Subcutaneous abdominal adipose tissue (tissue), 5 donors: ENCODE measurements at regions not wholly inside any gene's neighbourhood (a gene's known extent, or its start where the extent isn't known, plus 50 kb on each side); places are given as distances from the start of the nearest gene placed in this dataset.
A peak's percentile ranks its signal among the peaks of the same experiment; 100 is the strongest.

Experiments
- H3K27ac ChIP-seq: one replicate; pipeline ENCODE4 v1.7.0; 2013; ENCODE audit warnings: low read depth, mild to moderate bottlenecking, inconsistent platforms, low read length, moderate library complexity
- H3K27me3 ChIP-seq, 5 donors: one replicate each; pipeline ENCODE4 v1.7.0; 2013; ENCODE audit warnings: low read length in 5 of 5, inconsistent platforms in 1 of 5; ENCODE audit not compliant: control insufficient read depth in 5 of 5, insufficient read depth in 4 of 5
- H3K36me3 ChIP-seq, 5 donors: one replicate each; pipeline ENCODE4 v1.7.0; 2013; ENCODE audit warnings: low read length in 5 of 5; ENCODE audit not compliant: control insufficient read depth in 5 of 5, insufficient read depth in 5 of 5
- H3K4me1 ChIP-seq, 5 donors: one replicate each; pipeline ENCODE4 v1.7.0; 2013; ENCODE audit warnings: low read length in 5 of 5, mild to moderate bottlenecking in 3 of 5, moderate library complexity in 1 of 5; ENCODE audit not compliant: control insufficient read depth in 5 of 5, insufficient read depth in 5 of 5
- H3K4me3 ChIP-seq, 5 donors: one replicate each; pipeline ENCODE4 v1.7.0; 2013; ENCODE audit warnings: low read length in 5 of 5, low read depth in 1 of 5
- H3K9ac ChIP-seq, 5 donors: one replicate each; pipeline ENCODE4 v1.7.0; 2013; ENCODE audit warnings: low read length in 5 of 5, mild to moderate bottlenecking in 4 of 5, moderate library complexity in 3 of 5
- H3K9me3 ChIP-seq, 5 donors: one replicate each; pipeline ENCODE4 v1.7.0; 2013; ENCODE audit warnings: low read length in 5 of 5; ENCODE audit not compliant: control insufficient read depth in 5 of 5
- donor health status: healthy.
- donor health status: healthy.
- donor health status: healthy.
- donor health status: healthy.
- donor health status: healthy.

GRCh38 chr7:25763463-25763860, 388.5 kb upstream of the NFE2L3 start:
- Histone ChIP-seq H3K4me1 (no peaks in the 10 kb centered on the region), H3K36me3 (no peaks in the 10 kb centered on the region), H3K4me3 (no peak overlapping the region), H3K9ac (no peak overlapping the region), H3K27me3 (no peaks in the 10 kb centered on the region), H3K27ac (no peak overlapping the region), H3K9me3 (no peaks in the 10 kb centered on the region)

- peaks cover 0 to 4% (median under 1%) of the 10 kb centered on the region in 5 donors for H3K4me1 ChIP-seq
- H3K27me3 ChIP-seq = no peaks in the 10 kb centered on the region
- no peak overlapping the region for H3K27ac ChIP-seq
- H3K36me3 ChIP-seq = no peaks in the 10 kb centered on the region
- no peak overlapping the region for H3K9ac ChIP-seq
- no peak overlapping the region for H3K4me3 ChIP-seq
- H3K9me3 ChIP-seq = no peaks in the 10 kb centered on the region
Measured at GRCh38 chr7:25765110-25765655, 386.8 kb upstream of the NFE2L3 start.

- no peak overlapping the region for H3K27ac ChIP-seq
- H3K9me3 ChIP-seq = no peaks in the 10 kb centered on the region
- no peak overlapping the region for H3K9ac ChIP-seq
- H3K4me1 ChIP-seq = peaks cover 0 to 8% (median 5%) of the 10 kb centered on the region in 5 donors
- H3K36me3 ChIP-seq = no peaks in the 10 kb centered on the region
- H3K27me3 ChIP-seq = no peaks in the 10 kb centered on the region
- H3K4me3 ChIP-seq = no peak overlapping the region
Measured at GRCh38 chr7:25770235-25770634, 381.8 kb upstream of the NFE2L3 start.

GRCh38 chr7:25770670-25771069, 381.3 kb upstream of the NFE2L3 start:
- Histone ChIP-seq H3K36me3 (no peaks in the 10 kb centered on the region), H3K4me1 (peaks cover 0 to 11% (median 8%) of the 10 kb centered on the region in 5 donors), H3K9ac (no peak overlapping the region), H3K9me3 (no peaks in the 10 kb centered on the region), H3K27ac (no peak overlapping the region), H3K4me3 (no peak overlapping the region), H3K27me3 (no peaks in the 10 kb centered on the region)

GRCh38 chr7:25771491-25771890, 380.5 kb upstream of the NFE2L3 start:
- no peak overlapping the region for H3K27ac ChIP-seq
- H3K4me1 ChIP-seq = peaks cover 0 to 19% (median 16%) of the 10 kb centered on the region in 5 donors
- H3K9ac ChIP-seq = no peak overlapping the region
- no peaks in the 10 kb centered on the region for H3K27me3 ChIP-seq
- no peak overlapping the region for H3K4me3 ChIP-seq
- no peaks in the 10 kb centered on the region for H3K9me3 ChIP-seq
- no peaks in the 10 kb centered on the region for H3K36me3 ChIP-seq

GRCh38 chr7:25772802-25773201, 379.2 kb upstream of the NFE2L3 start:
- no peak overlapping the region for H3K27ac ChIP-seq
- peaks cover 3 to 24% (median 20%) of the 10 kb centered on the region in 5 donors for H3K4me1 ChIP-seq
- no peak overlapping the region for H3K4me3 ChIP-seq
- H3K27me3 ChIP-seq = no peaks in the 10 kb centered on the region
- no peaks in the 10 kb centered on the region for H3K9me3 ChIP-seq
- no peak overlapping the region for H3K9ac ChIP-seq
- H3K36me3 ChIP-seq = no peaks in the 10 kb centered on the region

GRCh38 chr7:25774675-25775074, 377.3 kb upstream of the NFE2L3 start:
- H3K9me3 ChIP-seq = no peaks in the 10 kb centered on the region
- no peaks in the 10 kb centered on the region for H3K27me3 ChIP-seq
- no peak overlapping the region for H3K27ac ChIP-seq
- no peak overlapping the region for H3K9ac ChIP-seq
- H3K4me1 ChIP-seq = peaks cover 5 to 35% (median 24%) of the 10 kb centered on the region in 5 donors
- no peak overlapping the region for H3K4me3 ChIP-seq
- H3K36me3 ChIP-seq = no peaks in the 10 kb centered on the region

GRCh38 chr7:25775570-25775969, 376.4 kb upstream of the NFE2L3 start:
- peaks cover 5 to 29% (median 24%) of the 10 kb centered on the region in 5 donors for H3K4me1 ChIP-seq
- no peak overlapping the region for H3K4me3 ChIP-seq
- peak overlapping the region; percentile 12 for H3K27ac ChIP-seq
- H3K9ac ChIP-seq = no peak overlapping the region
- H3K36me3 ChIP-seq = no peaks in the 10 kb centered on the region
- no peaks in the 10 kb centered on the region for H3K9me3 ChIP-seq
- no peaks in the 10 kb centered on the region for H3K27me3 ChIP-seq

- H3K36me3 ChIP-seq = no peaks in the 10 kb centered on the region
- H3K27me3 ChIP-seq = no peaks in the 10 kb centered on the region
- H3K27ac ChIP-seq = peak overlapping the region; percentile 32
- H3K4me1 ChIP-seq = peaks cover 5 to 27% (median 24%) of the 10 kb centered on the region in 5 donors
- H3K9me3 ChIP-seq = no peaks in the 10 kb centered on the region
- no peak overlapping the region for H3K4me3 ChIP-seq
- H3K9ac ChIP-seq = no peak overlapping the region
Measured at GRCh38 chr7:25775999-25776743, 375.8 kb upstream of the NFE2L3 start.

GRCh38 chr7:25776744-25777123, 375.3 kb upstream of the NFE2L3 start:
- Histone ChIP-seq H3K27ac (peak overlapping the region; percentile 32), H3K4me1 (peaks cover 5 to 27% (median 24%) of the 10 kb centered on the region in 5 donors), H3K27me3 (no peaks in the 10 kb centered on the region), H3K36me3 (no peaks in the 10 kb centered on the region), H3K9me3 (no peaks in the 10 kb centered on the region), H3K4me3 (no peak overlapping the region), H3K9ac (no peak overlapping the region)
